GM12875 (cell line): ENCODE measurements at regions not wholly inside any gene's neighbourhood (a gene's known extent, or its start where the extent isn't known, plus 50 kb on each side); places are given as distances from the start of the nearest gene placed in this dataset.

Experiments
- H3K4me3 ChIP-seq: one replicate; pipeline ENCODE4 v1.5.1; 2011; ENCODE audit warnings: low read depth, low read length, control low read depth
- CTCF ChIP-seq: IDR thresholded peaks from 2 replicates; pipeline ENCODE4 v1.5.1; 2011; ENCODE audit warnings: low read depth, mild to moderate bottlenecking, control low read depth, inconsistent platforms, low read length, moderate library complexity, borderline replicate concordance; ENCODE audit not compliant: insufficient read depth

GRCh38 chr16:80176114-80176513 is 364.7 kb upstream of the DYNLRB2 start:
- H3K4me3 ChIP-seq = no peak overlapping the region
- TF ChIP-seq CTCF = no peak

GRCh38 chr16:80175011-80175410 is 365.8 kb upstream of the DYNLRB2 start:
- no peak overlapping the region for H3K4me3 ChIP-seq
- no peak for TF ChIP-seq CTCF

- no peak overlapping the region for H3K4me3 ChIP-seq
- TF ChIP-seq CTCF = no peak
Measured at GRCh38 chr16:80174416-80174815, 366.4 kb upstream of the DYNLRB2 start.

- no peak for TF ChIP-seq CTCF
- no peak overlapping the region for H3K4me3 ChIP-seq
Measured at GRCh38 chr16:80171746-80172145, 369.0 kb upstream of the DYNLRB2 start.

GRCh38 chr16:80171199-80171598 is 369.6 kb upstream of the DYNLRB2 start:
- TF ChIP-seq CTCF = no peak
- H3K4me3 ChIP-seq = no peak overlapping the region

GRCh38 chr16:80167657-80168390 is 373.0 kb upstream of the DYNLRB2 start:
- TF ChIP-seq CTCF = no peak

GRCh38 chr16:80166082-80166481 is 374.7 kb upstream of the DYNLRB2 start:
- H3K4me3 ChIP-seq = no peak overlapping the region
- TF ChIP-seq CTCF = no peak

More at GRCh38 chr16:80167657-80168390, 373.0 kb upstream of the DYNLRB2 start:
- no peak overlapping the region for H3K4me3 ChIP-seq
